HS-27A (cell line): ENCODE measurements at regions not wholly inside any gene's neighbourhood (a gene's known extent, or its start where the extent isn't known, plus 50 kb on each side); places are given as distances from the start of the nearest gene placed in this dataset.

ENCODE experiments used
- DNase-seq: peaks from one replicate; pipeline ENCODE4 v3.0.0-alpha.2; 2012; ENCODE audit warnings: low read depth, missing footprints

DNA sequence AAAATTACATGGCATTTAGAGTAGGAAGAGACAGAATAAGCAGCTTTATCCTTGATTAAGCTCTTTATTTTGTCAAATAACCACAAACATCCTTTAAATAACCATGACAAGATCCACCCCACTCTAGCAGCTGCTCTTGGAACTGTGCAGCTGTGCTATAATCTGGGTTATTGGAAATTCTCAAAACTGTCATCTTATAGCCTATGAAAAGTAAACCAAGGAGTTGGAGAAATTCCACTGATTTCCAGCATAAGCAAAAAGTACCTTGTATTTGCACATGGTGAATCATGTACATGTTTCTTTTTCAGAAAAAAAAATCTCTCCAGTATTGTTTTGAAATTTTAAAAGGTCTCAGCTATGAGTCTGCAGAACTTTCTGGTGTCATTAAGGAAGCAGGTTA, 88.8 kb upstream of the ABI3BP start:
- DNase-seq = no peak

DNA sequence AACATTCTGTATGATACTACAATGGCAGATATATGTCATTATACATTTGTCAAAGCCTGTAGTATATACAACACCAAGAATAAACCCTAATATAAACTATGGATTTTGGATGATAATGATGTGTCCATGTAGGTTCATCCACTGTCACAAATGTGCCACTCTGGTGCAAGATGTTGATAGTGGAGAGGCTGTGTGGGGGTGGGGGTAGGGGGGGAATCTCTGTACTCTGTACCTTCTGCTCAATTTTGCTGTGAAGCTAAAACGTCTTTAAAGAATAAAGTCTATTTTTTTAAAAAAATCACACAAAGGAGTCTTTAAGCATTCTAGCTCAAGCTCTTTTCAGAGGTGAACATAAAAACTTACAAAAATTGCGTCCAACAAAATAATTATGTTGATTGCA, 88.2 kb upstream of the ABI3BP start:
- no peak for DNase-seq

DNA sequence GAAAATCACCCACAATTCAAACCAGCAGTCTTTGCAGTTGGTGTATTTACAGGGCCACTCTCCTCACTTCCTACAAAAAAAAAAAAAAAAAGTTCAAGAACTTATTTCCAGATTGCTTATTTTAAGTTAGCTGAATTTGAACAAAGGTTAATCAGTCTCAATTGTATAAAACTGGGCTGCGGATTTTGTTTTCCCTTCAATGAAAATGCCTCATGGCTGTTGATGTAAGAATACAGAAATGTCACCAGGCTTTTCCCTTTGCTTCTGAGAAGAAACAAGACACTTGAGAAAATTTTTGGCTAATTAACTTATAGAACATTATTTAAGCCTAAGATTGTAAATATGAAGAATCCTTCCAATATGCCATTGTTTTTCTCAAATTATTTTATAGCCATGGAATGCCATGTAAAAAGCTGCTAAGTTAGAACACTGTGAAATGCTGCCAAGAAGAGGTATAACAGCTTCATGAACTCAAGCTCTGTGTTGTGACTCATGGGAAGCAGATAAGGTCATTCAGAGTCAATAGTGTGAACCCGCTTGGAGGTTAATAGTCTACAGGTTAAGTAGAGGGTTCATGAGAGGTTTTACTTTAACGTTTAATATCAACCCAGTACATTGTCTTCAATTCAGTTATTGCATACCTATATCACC, 84.3 kb upstream of the ABI3BP start:
- no peak for DNase-seq

DNA sequence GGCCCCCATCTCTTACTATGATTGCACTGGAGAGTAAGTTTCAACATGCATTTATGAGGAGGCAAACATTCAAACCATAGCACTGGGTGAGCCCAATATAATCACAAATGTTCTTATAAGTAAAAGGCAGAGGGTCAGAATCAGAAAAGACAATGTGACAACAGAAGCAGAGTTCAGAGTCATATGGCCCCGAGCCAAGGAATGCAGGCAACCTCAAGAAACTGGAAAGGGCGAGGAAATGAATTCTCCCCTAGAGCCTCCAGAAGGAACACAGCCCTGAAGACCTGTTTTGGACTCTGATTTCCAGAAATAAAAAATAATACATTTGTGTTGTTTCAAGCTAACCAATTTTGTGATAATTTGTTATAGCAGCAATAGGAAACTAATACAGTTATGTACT, 81.3 kb upstream of the ABI3BP start:
- no peak for DNase-seq

DNA sequence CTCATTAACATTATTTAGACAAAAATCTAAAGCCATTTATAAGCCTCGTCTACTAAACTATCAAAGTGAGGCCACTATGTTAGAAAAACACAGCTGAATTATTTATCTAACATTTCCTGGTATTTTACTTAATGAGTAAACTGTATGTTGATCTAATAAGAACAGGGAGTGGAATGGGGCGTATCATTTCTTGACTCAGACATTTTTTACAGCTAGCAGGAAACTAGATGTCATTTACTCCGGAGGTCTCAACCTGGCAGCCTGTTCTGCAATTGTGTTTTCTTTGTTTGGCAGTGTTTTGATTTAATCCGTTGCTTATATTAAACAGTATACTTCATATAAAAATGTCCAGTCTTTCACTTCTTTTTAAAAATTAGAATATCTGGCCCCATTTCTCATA, 79.1 kb upstream of the ABI3BP start:
- DNase-seq = no peak

DNA sequence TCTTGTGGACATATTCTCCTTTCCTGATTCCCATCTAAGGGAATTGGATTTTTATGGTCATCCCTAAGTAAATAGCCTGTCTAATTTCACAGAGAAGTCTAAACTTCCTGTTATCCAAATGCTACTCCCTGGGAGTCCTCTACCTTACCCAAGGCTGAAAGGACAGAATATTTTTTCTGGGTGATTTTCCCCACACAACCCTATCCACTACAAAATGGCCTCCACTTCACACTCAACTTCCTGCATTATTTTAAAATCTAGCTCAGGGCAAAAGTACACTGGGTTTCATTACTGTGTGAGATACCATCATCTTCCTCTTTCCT, 77.5 kb upstream of the ABI3BP start:
- DNase-seq = no peak

DNA sequence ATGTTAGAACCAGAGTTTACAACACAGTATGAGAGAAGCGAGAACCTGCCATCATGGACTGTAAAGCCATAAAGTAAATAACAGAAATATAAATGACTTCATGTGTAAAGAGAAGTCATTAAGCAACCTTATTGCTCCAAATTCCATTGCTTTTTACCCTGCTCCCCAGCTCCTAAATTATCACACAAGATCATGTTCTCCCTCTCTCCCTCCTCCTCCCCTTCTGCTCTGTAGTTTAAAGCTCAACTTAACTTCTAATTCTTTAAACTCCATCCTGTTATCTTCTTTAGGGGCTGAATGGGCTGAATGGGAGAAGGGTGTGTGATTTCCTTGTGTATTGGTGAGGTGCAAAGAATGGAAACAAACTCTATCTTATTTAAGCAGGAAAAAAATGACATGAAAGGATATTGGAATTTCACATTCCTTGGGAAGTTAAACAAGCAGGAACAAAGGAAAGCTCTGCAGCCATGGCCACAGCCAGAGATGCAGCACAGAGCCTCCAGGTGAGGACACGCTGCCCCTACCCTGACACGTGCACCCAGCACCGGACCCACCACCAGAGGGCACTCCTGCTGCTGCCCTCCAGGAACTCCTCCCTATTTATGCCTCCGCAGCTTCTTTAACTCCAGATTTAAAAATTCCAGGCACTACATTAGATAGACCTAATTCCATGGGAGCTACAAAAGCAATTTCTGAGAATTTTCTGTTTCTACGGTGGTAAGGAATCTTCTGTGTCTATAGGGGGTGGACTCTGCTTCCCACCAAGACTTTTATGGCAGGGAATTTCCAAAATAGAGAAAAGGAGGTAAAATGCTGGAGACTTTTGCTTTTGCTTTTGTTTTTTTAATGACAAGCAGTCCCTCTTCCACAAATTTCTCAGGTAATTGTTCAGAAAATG, 76.9 kb upstream of the ABI3BP start:
- no peak for DNase-seq

DNA sequence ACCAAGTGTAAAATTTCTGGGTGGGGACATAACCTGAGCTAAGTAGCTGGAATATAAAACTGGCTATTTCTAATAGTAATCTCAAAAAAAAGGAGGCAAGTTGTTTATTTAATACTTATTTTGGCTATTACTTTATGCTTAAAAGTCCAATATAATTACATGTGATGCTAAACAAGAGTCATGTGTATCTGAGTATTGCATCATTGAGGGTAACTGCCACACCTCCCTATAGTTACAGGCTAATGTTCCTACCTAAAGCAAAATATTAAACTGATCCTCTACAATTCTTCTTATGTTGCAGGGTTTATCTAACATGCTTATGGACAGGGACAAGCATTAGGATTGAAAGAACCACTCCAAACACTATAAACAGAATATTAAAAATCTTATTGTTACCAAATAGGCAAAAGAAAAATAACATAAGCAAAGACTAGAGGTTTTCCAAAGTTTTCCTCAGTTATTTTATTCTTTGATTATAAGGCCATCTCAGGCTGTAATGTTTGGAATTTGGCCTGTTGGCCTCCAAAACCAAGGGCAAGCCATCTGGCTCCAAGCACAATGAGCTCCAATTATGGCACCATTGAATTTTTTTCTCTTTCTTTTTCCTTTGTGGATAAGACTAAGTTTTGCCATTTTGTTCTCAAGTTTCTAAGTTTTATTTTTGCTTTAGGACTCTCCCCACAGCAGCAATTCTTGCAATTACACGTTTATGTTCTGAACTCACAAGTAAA, 75.8 kb upstream of the ABI3BP start:
- no peak for DNase-seq

DNA sequence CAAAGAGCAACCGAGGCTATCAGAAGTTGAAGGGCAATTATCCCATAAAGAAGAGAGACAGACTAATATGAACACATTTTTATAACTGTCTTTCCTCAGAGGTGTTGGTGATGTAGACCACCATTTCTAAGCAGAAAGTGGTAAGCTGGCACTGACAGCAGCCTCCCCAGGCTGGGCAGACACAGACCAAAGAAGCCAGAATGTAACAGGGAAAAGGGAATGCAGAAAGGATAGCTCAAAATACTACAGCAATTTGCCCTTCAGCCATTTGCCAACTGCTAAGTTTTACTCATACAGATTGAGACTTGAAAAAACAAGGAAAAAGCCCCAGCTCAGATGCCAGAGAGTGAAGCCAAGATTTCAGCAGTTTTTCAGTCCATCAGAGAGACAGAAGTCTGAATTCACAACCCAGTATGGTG, 73.5 kb upstream of the ABI3BP start:
- no peak for DNase-seq

DNA sequence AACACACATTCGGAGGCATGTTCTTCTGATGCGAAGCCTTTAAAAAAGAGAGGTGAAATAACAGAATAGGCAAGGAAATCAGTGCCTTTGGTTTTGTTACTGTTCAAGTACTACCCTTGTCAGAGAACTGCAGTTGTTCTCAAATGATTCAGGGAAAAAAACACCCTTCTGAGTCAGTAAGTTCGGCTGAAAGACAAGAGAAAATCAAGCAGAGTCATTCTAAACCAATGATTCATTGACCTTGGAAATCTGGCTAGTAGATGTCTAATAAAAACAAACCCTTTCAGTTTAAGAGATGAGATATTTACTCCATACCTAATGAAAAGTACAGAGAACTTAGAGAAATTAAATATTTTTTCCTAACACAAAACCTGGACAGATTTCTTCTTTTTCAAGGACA, 72.7 kb upstream of the ABI3BP start:
- DNase-seq = peak; percentile 71

DNA sequence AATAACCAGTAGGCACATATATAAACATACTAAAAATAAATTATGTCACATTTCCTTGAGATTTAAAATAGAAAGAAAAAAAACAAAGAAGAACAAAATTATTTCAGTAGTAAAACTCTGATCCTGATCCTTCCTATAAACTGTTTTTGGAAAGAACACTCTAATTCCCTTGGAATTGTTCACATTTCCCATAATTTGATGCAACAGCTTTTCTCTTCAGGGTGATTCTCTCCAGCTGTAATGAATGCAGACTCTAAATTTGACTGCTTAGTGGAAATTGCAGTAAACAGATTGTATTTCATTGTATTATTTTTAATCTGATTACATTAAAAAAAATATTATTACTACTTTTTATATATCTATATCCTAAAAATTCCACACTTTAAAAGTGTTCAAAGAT, 70.2 kb upstream of the ABI3BP start:
- no peak for DNase-seq

DNA sequence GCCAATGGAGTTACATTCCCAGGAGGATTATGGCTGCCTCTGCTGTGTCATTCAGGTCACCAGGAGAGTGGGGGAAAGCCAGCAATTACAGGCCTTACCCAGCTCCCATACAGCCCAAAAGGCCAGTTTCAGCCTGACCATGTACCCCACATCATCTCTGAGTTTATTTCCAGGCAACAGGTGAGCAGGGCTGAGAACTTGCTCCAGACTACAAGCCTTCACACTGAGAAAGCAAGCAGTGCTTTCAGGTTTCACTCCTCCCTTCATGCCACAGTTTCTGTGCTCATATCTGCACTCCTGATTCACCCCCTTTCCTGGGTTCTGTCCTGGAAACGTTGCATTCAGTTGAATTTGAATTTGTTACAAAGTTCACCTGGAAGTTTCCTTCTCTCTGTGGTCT, 68.1 kb upstream of the ABI3BP start:
- DNase-seq = no peak

DNA sequence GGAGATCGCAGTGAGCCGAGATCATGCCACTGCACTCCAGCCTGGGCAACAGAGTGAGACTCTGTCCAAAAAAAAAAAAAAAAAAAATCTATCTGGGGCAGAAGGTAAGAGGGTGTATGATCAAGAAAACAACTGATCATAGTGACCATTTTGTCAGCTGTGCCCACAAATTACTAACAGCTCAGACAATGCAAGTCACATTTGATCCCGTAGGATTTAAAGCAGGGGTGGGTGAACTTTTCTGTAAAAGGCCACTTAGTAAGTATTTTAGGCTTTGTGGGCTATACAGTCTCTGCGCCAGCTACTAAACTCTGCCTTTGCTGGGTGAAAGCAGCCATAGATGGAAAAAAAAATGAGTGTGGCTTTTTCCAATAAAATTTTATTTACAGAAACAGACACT, 57.6 kb upstream of the ABI3BP start:
- DNase-seq = no peak

DNA sequence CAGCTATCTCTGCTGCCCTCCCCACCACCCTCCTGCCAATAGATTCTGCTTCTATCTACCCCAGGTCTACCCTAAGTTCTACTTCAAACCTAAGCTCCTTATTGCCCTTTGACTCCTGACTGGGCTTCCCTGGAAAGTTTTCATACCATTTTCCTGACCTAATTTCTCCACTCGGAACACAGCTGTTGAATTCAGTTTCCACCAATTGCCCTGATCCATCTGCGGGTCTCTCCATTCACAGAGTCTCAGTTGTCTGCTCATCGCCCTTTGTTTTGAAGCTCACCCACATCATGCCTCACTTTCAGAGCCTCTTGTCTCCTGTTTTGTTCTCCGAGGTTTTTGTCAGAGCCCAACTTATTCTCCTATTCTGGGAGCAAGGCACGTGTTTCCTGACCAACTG, 56.8 kb upstream of the ABI3BP start:
- no peak for DNase-seq

DNA sequence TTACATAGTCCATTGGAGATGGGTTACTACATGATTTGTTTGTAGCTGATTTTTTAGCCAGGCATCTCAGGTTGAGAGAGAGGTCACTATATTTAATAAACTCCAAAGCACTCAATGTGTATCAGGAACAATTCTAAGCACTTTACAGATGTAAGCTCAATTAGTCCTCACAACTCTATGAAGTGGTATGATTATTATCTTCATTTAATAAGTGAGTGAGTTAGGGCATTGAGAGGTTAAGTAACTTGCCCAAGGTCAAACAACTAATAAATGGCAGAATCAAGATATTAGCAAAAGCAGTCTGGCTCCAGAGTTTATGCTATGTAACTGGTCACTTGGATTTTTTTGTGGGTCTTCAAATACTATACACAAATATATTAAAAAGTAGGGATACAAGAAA, 56.3 kb upstream of the ABI3BP start:
- no peak for DNase-seq

DNA sequence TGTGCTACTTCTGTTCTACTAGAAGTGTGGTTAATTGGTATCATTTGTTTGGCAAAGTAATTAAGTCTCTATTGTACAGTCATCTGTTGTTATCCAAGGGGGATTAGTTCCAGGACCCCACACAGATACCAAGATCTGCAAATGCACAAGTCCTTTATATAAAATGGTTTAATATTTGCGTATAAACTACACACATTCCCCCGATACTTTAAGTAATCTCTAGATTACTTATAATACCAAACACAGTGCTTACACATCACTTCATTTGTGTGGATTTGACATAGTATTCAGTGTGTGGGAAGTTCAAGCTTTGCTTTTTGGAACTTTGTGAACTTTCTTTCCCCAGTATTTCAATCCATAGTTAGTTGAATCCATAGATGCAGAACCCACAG, 50.5 kb upstream of the ABI3BP start:
- DNase-seq = no peak

DNA sequence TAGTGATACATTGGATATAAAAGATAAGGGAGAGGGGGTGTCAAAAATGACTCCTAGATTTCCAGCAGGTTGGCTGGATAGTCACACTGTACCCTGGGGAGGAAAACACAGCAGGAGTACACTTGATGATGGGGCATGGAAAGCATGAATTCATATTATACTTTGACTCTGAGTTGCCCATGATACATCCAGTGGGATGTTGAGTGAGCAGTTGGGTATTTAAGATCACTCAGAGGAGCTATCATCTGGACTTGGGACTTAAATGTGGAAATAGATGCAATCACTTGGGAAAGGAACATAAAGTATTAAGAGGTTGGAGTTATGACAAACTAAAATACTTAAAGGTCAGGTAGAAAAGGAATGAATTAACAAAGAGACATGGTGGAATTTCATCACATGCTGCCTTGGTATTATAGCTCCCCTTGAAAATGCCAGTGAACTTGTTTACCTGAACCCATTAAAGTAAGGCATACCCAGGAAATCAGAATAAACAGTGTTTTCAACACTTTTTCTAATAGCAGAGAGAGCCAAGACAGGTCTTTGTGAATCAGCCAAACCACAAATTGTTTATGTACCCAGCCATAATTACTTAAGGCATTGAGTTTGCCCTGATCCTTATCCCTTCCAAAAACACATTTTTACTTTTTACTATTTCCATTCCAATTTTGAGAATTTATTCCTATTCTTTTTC, 49.9 kb upstream of the ABI3BP start:
- DNase-seq = no peak
